Loucy (cell line): ENCODE measurements at regions not wholly inside any gene's neighbourhood (a gene's known extent, or its start where the extent isn't known, plus 50 kb on each side); places are given as distances from the start of the nearest gene placed in this dataset.
"Not testable (repeated sequence)": the region's sequence is repeated elsewhere in the genome, so short reads cannot be mapped to it uniquely, and the experiment has no call there.

Experiments used
- CTCF ChIP-seq: fragments of 200-600 bp; sonication (generic); conservative IDR thresholded peaks from 2 replicates; pipeline ENCODE4 v1.5.1; 2014; ENCODE audit warnings: mild to moderate bottlenecking, antibody characterized with exemption, low read length
- EZH2phosphoT487 ChIP-seq: fragments of 200-600 bp; IDR thresholded peaks from 2 replicates; pipeline ENCODE4 v1.6.1; 2018; ENCODE audit warnings: antibody characterized with exemption, mild to moderate bottlenecking, moderate library complexity, borderline replicate concordance

GRCh38 chr12:131646444-131646843 is 64.4 kb upstream of the SFSWAP start:
- not testable (repeated sequence) for TF ChIP-seq CTCF, EZH2phosphoT487
